ENCODE measurements at regions not wholly inside any gene's neighbourhood (a gene's known extent, or its start where the extent isn't known, plus 50 kb on each side); places are given as distances from the start of the nearest gene placed in this dataset.

- Histone ChIP-seq H3K79me1 (ENCODE audit: insufficient read depth, low read depth, low read length, poor library complexity, severe bottlenecking) (no peaks in the 10 kb centered on the region), H3K79me2 (ENCODE audit: insufficient read depth, low read length) (no peaks in the 10 kb centered on the region), H3K4ac (ENCODE audit: low read depth, low read length) (no peak overlapping the region), H4K91ac (ENCODE audit: insufficient read length, low read depth, low read length) (no peak overlapping the region), H2BK15ac (ENCODE audit: low read depth, low read length) (no peak overlapping the region), H4K8ac (replicated peaks; ENCODE audit: insufficient read length, low read depth, low read length) (no peak overlapping the region), H3K23me2 (ENCODE audit: insufficient read length, low read depth, low read length, poor library complexity, severe bottlenecking) (no peaks in the 10 kb centered on the region), H3K14ac (ENCODE audit: insufficient read depth, low read length) (no peak overlapping the region), H2BK20ac (ENCODE audit: low read depth, low read length, poor library complexity, severe bottlenecking) (no peak overlapping the region), H3T11ph (ENCODE audit: low read length) (no peak overlapping the region), H2BK12ac (ENCODE audit: insufficient read length, low read depth, low read length) (no peak overlapping the region), H2BK120ac (ENCODE audit: low read depth, low read length, poor library complexity, severe bottlenecking) (no peak overlapping the region), H2AK5ac (ENCODE audit: insufficient read length, low read length) (no peak overlapping the region), H3K27me3 (ENCODE audit: insufficient read depth, low read length) (no peaks in the 10 kb centered on the region), H2AFZ (ENCODE audit: low read length) (no peak overlapping the region), H3K9ac (ENCODE audit: extremely low read depth, insufficient read length, low read length) (no peak overlapping the region), H3K56ac (ENCODE audit: insufficient read length, low read depth, low read length) (no peak overlapping the region), H3K4me2 (ENCODE audit: insufficient read depth, insufficient read length, low read length) (no peak overlapping the region), H4K20me1 (ENCODE audit: control insufficient read depth, insufficient read depth, insufficient read length) (no peaks in the 10 kb centered on the region), H4K5ac (ENCODE audit: insufficient read length, low read depth, low read length) (no peak overlapping the region), H2BK5ac (ENCODE audit: insufficient read length, low read length) (no peak overlapping the region), H3K4me1 (ENCODE audit: insufficient read depth, low read length) (no peaks in the 10 kb centered on the region), H3K27ac (ENCODE audit: insufficient read length, low read depth, low read length) (no peak overlapping the region), H3K9me3 (ENCODE audit: control insufficient read depth, low read depth, low read length) (no peaks in the 10 kb centered on the region), H3K18ac (ENCODE audit: insufficient read length, low read depth, low read length) (no peak overlapping the region), H3K23ac (ENCODE audit: insufficient read length, low read depth, low read length) (no peak overlapping the region)
- peaks cover 2% of the 10 kb centered on the region; the same call in 1 of the 2 replicates for H3K27me3 Mint-ChIP-seq (ENCODE audit: low read depth)
- peaks cover 0 to 2% of the 10 kb centered on the region in 2 experiments; a peak in 1 of 5 replicates for H3K9me3 Mint-ChIP-seq
- H3K27ac Mint-ChIP-seq, result no peak overlapping the region
- DNase-seq, result no peak
- TF ChIP-seq CTCF (conservative IDR thresholded peaks at IDR 0.05), result no peak
- no peaks in the 10 kb centered on the region for H3K36me3 Mint-ChIP-seq (ENCODE audit: insufficient read depth in 1 of 3, low read depth in 3 of 3)
- H3K4me3 Mint-ChIP-seq, result no peak overlapping the region
- no peaks in the 10 kb centered on the region; a peak in 1 of 4 replicates for H3K4me1 Mint-ChIP-seq
Observed at GRCh38 chr15:79641841-79642240, 209.7 kb downstream of the MINAR1 start.
